Neural cell (in vitro differentiated cells): ENCODE measurements at regions not wholly inside any gene's neighbourhood (a gene's known extent, or its start where the extent isn't known, plus 50 kb on each side); places are given as distances from the start of the nearest gene placed in this dataset.

Experiments
- POLR2AphosphoS5 ChIP-seq: IDR thresholded peaks from 2 replicates; pipeline ENCODE4 v1.6.1; 2012
- TAF1 ChIP-seq: IDR thresholded peaks from 2 replicates; pipeline ENCODE4 v1.6.1; 2012; ENCODE audit warnings: low read depth
- TF ChIP-seq, protein P1 (sequence below): fragments of 450-650 bp; IDR thresholded peaks from 2 replicates; pipeline ENCODE4 v1.5.1; 2014; ENCODE audit warnings: antibody characterized with exemption, mild to moderate bottlenecking, moderate library complexity; ENCODE audit not compliant: poor library complexity, severe bottlenecking

GRCh38 chr1:70906800-70907199 lies 140.8 kb downstream of the PTGER3 start:
- TF ChIP-seq, protein P1, sequence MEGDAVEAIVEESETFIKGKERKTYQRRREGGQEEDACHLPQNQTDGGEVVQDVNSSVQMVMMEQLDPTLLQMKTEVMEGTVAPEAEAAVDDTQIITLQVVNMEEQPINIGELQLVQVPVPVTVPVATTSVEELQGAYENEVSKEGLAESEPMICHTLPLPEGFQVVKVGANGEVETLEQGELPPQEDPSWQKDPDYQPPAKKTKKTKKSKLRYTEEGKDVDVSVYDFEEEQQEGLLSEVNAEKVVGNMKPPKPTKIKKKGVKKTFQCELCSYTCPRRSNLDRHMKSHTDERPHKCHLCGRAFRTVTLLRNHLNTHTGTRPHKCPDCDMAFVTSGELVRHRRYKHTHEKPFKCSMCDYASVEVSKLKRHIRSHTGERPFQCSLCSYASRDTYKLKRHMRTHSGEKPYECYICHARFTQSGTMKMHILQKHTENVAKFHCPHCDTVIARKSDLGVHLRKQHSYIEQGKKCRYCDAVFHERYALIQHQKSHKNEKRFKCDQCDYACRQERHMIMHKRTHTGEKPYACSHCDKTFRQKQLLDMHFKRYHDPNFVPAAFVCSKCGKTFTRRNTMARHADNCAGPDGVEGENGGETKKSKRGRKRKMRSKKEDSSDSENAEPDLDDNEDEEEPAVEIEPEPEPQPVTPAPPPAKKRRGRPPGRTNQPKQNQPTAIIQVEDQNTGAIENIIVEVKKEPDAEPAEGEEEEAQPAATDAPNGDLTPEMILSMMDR: no peak
- TF ChIP-seq TAF1 (no peak), POLR2AphosphoS5 (no peak)
